Spleen (tissue), 11 donors: ENCODE measurements at regions not wholly inside any gene's neighbourhood (a gene's known extent, or its start where the extent isn't known, plus 50 kb on each side); places are given as distances from the start of the nearest gene placed in this dataset.

ENCODE experiments used
- DNase-seq: peaks from one replicate; pipeline ENCODE4 v3.0.0-alpha.2; 2020
- H3K27ac ChIP-seq, 8 donors: fragments of 200-600 bp; sonication (generic) in 7 of 8; 1 replicate in 4 of 8; 2 replicates in 4 of 8; pipeline versions ENCODE4 v1.5.0 to v1.8.0; 2016 to 2021; ENCODE audit warnings: inconsistent platforms in 4 of 8, mild to moderate bottlenecking in 4 of 8, moderate library complexity in 1 of 8
- H3K27me3 ChIP-seq, 7 donors: fragments of 200-600 bp; sonication (generic) in 6 of 7; replicated peaks in 1 of 7; 1 replicate in 4 of 7; 2 replicates in 3 of 7; pipeline versions ENCODE4 v1.5.0 to v1.8.0; 2016 to 2021; ENCODE audit warnings: inconsistent platforms in 3 of 7, mild to moderate bottlenecking in 1 of 7
- H3K36me3 ChIP-seq, 6 donors: fragments of 200-600 bp; sonication (generic) in 5 of 6; 1 replicate in 4 of 6; 2 replicates in 2 of 6; pipeline versions ENCODE4 v1.5.0 to v1.8.0; 2016 to 2021; ENCODE audit warnings: inconsistent platforms in 2 of 6
- H3K4me1 ChIP-seq, 6 donors: fragments of 200-600 bp; sonication (generic) in 5 of 6; 1 replicate in 3 of 6; 2 replicates in 3 of 6; pipeline versions ENCODE4 v1.5.0 to v1.8.0; 2016 to 2021; ENCODE audit warnings: inconsistent platforms in 3 of 6
- H3K4me3 ChIP-seq, 8 donors: fragments of 200-600 bp; sonication (generic) in 7 of 8; 1 replicate in 4 of 8; 2 replicates in 4 of 8; pipeline versions ENCODE4 v1.5.0 to v1.8.0; 2016 to 2021; ENCODE audit warnings: inconsistent platforms in 4 of 8, mild to moderate bottlenecking in 4 of 8, moderate library complexity in 2 of 8
- H3K9me3 ChIP-seq, 8 donors: fragments of 200-600 bp; sonication (generic) in 7 of 8; 1 replicate in 4 of 8; 2 replicates in 4 of 8; pipeline versions ENCODE4 v1.5.0 to v1.8.0; 2016 to 2021; ENCODE audit warnings: inconsistent platforms in 4 of 8
- POLR2A ChIP-seq, 3 donors: fragments of 450-650 bp; IDR thresholded peaks; one replicate each; pipeline ENCODE4 v1.5.1; 2017; ENCODE audit warnings: antibody characterized with exemption in 3 of 3, mild to moderate bottlenecking in 1 of 3
- POLR2AphosphoS5 ChIP-seq, 3 donors: sonication (generic); formaldehyde crosslinking; IDR thresholded peaks; one replicate each; pipeline ENCODE4 v1.5.1; 2017; ENCODE audit warnings: antibody characterized with exemption in 3 of 3
- WGBS, 5 donors: extraction: QIAGEN DNeasy Blood & Tissue Kit in 3 of 5; methylation state at CpG; one replicate each; pipeline versions ENCODE4 v1.1.5 to v1.1.7; 2013 to 2018; 5-methylcytosine and 5-hydroxymethylcytosine counted together
- intact Hi-C: fragments of 100-400 bp; cut with DNase I; formaldehyde crosslinking; loops from one replicate; pipeline ENCODE4 v1.15.0; 2023; ENCODE audit warnings: low total_unique reads
- TF ChIP-seq, protein P1 (sequence below), 11 experiments: fragments of 200-600 bp in 7 of 11; fragments of 450-650 bp in 4 of 11; sonication (generic) in 4 of 11; IDR thresholded peaks in 8 of 11; conservative IDR thresholded peaks in 3 of 11; 1 replicate in 7 of 11; 2 replicates in 4 of 11; pipeline versions ENCODE4 v1.4.0 to v1.8.0; 2016 to 2021; ENCODE audit warnings: antibody characterized with exemption in 11 of 11, inconsistent platforms in 4 of 11, mild to moderate bottlenecking in 1 of 11
- donor health status: healthy with polysubstance abuse.
- donor health status: DM: no; HTN: no; CAD: no; lungs with moderate emphysema.
- donor health status: DM: no; HTN: no; CAD: no.
- donor health status: Bipolar disorder and iron deficiency.
- donor health status: healthy.
- donor health status: DM: no; HTN: no; CAD: no.
- donor health status: DM: yes; HTN: yes; CAD: no.

DNA sequence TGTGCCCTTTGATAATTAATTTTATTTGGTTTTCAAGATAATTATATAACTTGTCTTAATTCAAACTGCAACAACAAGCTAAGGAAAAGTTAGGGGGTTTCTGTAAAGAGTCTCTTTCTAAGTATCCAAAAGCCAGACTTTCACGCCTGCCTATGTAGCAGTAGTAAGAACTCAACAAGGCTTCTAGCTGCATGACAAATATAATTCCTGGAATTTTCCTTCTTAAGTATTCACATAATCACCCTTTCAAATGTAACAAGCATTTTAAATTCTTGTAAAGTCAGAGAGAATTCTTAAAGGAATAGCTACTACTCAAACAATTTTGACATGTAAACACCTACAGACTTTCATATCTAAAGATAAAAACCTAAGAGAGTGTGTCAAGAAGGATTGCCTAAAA is 189.7 kb upstream of the NDST3 start:
- H3K27ac ChIP-seq, result no peak overlapping the region
- H3K4me1 ChIP-seq, result no peaks in the 10 kb centered on the region
- H3K36me3 ChIP-seq, result no peaks in the 10 kb centered on the region
- peaks cover 0 to 13% (median 4%) of the 10 kb centered on the region in 8 donors for H3K9me3 ChIP-seq
- 78 to 88% (median 84%) methylated on average over 1 of the region's 1 CpG for WGBS, 5 donors
- DNase-seq, result no peak
- no peak overlapping the region for H3K4me3 ChIP-seq
- H3K27me3 ChIP-seq, result no peaks in the 10 kb centered on the region
- intact Hi-C loops, result no loop called here
- no peak for TF ChIP-seq POLR2A (IDR thresholded peaks at IDR 0.05)
- TF ChIP-seq POLR2AphosphoS5 (IDR thresholded peaks at IDR 0.05), result no peak
- TF ChIP-seq, protein P1, sequence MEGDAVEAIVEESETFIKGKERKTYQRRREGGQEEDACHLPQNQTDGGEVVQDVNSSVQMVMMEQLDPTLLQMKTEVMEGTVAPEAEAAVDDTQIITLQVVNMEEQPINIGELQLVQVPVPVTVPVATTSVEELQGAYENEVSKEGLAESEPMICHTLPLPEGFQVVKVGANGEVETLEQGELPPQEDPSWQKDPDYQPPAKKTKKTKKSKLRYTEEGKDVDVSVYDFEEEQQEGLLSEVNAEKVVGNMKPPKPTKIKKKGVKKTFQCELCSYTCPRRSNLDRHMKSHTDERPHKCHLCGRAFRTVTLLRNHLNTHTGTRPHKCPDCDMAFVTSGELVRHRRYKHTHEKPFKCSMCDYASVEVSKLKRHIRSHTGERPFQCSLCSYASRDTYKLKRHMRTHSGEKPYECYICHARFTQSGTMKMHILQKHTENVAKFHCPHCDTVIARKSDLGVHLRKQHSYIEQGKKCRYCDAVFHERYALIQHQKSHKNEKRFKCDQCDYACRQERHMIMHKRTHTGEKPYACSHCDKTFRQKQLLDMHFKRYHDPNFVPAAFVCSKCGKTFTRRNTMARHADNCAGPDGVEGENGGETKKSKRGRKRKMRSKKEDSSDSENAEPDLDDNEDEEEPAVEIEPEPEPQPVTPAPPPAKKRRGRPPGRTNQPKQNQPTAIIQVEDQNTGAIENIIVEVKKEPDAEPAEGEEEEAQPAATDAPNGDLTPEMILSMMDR (IDR thresholded peaks at IDR 0.05 in 8 of 11, conservative IDR thresholded peaks at IDR 0.05 in 3 of 11), result no peak

DNA sequence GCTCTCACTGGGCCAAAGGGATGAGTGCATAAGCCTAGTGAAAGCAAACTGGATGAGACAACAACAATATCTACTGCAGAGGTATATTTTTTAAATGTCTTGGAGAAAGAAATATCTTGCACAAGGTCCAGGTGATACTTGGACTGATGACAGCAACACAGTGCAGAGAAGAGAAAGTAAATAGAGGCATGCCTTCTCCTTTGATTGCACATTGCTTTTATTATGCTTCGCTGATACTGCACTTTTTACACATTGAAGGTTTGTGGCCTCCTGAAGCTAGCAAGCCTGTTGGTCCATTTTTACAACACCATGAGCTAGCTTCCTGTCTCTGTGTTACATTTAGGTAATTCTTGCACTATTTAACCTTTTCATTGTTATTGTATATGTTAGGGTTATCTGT is 189.0 kb upstream of the NDST3 start:
- intact Hi-C loops, result no loop called here
- no peak overlapping the region for H3K27ac ChIP-seq
- 65 to 93% (median 81%) methylated on average over 1 of the region's 1 CpG for WGBS, 5 donors
- H3K36me3 ChIP-seq, result no peaks in the 10 kb centered on the region
- TF ChIP-seq POLR2AphosphoS5 (IDR thresholded peaks at IDR 0.05), result no peak
- TF ChIP-seq, protein P1 (IDR thresholded peaks at IDR 0.05 in 8 of 11, conservative IDR thresholded peaks at IDR 0.05 in 3 of 11), result no peak
- no peak for TF ChIP-seq POLR2A (IDR thresholded peaks at IDR 0.05)
- H3K9me3 ChIP-seq, result peaks cover 0 to 20% (median 11%) of the 10 kb centered on the region in 8 donors
- no peaks in the 10 kb centered on the region for H3K4me1 ChIP-seq
- H3K4me3 ChIP-seq, result no peak overlapping the region
- no peaks in the 10 kb centered on the region for H3K27me3 ChIP-seq
- DNase-seq, result no peak

DNA sequence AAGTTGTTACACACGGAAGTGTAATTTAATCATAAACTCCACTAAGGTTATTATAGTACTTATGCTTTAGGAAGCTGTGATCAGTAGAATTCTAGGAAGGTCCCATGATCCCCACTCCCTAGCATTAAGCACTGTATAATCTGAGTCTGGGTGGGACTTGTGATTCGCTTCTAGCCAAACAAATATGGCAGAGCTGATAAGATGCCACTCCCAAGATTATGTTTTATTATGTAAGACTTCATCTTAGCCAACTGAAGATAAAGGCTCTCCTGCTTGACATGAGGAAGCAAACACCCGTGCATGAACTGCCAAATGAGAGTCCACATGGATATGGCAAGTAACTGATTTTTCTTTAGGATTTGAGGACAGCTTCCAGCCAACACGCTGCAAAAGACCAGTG is 186.4 kb upstream of the NDST3 start:
- DNase-seq, result no peak
- no peak overlapping the region for H3K4me3 ChIP-seq
- WGBS, 5 donors, result 81 to 88% (median 84%) methylated on average over 4 of the region's 4 CpGs
- TF ChIP-seq POLR2A (IDR thresholded peaks at IDR 0.05) (no peak), POLR2AphosphoS5 (IDR thresholded peaks at IDR 0.05) (no peak)
- TF ChIP-seq, protein P1 (IDR thresholded peaks at IDR 0.05 in 8 of 11, conservative IDR thresholded peaks at IDR 0.05 in 3 of 11), result no peak
- H3K36me3 ChIP-seq, result no peaks in the 10 kb centered on the region
- no peak overlapping the region for H3K27ac ChIP-seq
- H3K4me1 ChIP-seq, result no peaks in the 10 kb centered on the region
- intact Hi-C loops, result no loop called here
- no peaks in the 10 kb centered on the region for H3K27me3 ChIP-seq
- H3K9me3 ChIP-seq, result peaks cover 0 to 40% (median 31%) of the 10 kb centered on the region in 8 donors

DNA sequence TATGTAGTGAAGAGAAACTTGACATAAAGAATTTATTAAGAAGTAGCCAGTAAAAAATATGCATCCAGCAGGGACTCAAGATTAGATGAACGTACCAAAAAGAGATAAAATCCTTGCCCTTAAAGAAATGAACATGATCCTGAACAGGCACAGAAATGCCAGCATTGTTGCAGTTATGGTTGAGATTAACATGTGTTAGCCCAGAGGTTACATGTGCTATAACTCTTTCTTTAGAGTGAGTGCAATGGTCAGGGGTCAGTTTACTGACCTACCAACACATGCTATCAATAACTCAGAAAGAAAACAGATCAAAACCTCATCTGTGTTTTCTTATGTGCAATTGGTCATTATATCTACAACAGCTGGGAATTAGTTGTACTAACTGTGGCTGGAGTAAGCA is 166.1 kb upstream of the NDST3 start:
- H3K9me3 ChIP-seq, result peaks cover 0 to 9% (median 0%) of the 10 kb centered on the region in 8 donors
- 65 to 82% (median 71%) methylated on average over 1 of the region's 1 CpG for WGBS, 5 donors
- TF ChIP-seq POLR2A (IDR thresholded peaks at IDR 0.05), result no peak
- TF ChIP-seq, protein P1 (IDR thresholded peaks at IDR 0.05 in 8 of 11, conservative IDR thresholded peaks at IDR 0.05 in 3 of 11), result no peak
- no peak for TF ChIP-seq POLR2AphosphoS5 (IDR thresholded peaks at IDR 0.05)
- H3K4me3 ChIP-seq, result no peak overlapping the region
- no peaks in the 10 kb centered on the region for H3K36me3 ChIP-seq
- intact Hi-C loops, result no loop called here
- no peak for DNase-seq
- H3K27me3 ChIP-seq, result no peaks in the 10 kb centered on the region
- no peak overlapping the region for H3K27ac ChIP-seq
- no peaks in the 10 kb centered on the region for H3K4me1 ChIP-seq
